Transverse colon (tissue), 4 donors: ENCODE measurements at regions not wholly inside any gene's neighbourhood (a gene's known extent, or its start where the extent isn't known, plus 50 kb on each side); places are given as distances from the start of the nearest gene placed in this dataset.
"Not testable (repeated sequence)": the region's sequence is repeated elsewhere in the genome, so short reads cannot be mapped to it uniquely, and the experiment has no call there.

Source experiments
- DNase-seq: peaks from one replicate; pipeline ENCODE4 v3.0.0-alpha.2; 2019
- H3K27ac ChIP-seq, 4 donors: fragments of 200-600 bp; sonication (generic); 2 replicates each; pipeline ENCODE4 v1.5.1; 2016 to 2018; ENCODE audit warnings: inconsistent platforms in 4 of 4
- H3K27me3 ChIP-seq: fragments of 200-600 bp; sonication (generic); 2 replicates; pipeline ENCODE4 v1.5.1; 2017; ENCODE audit warnings: inconsistent platforms
- H3K36me3 ChIP-seq, 4 donors: fragments of 200-600 bp; sonication (generic); 2 replicates each; pipeline ENCODE4 v1.5.1; 2017 to 2019; ENCODE audit warnings: inconsistent platforms in 4 of 4
- H3K4me1 ChIP-seq, 4 donors: fragments of 200-600 bp; sonication (generic); 2 replicates each; pipeline ENCODE4 v1.5.1; 2017 to 2020; ENCODE audit warnings: inconsistent platforms in 4 of 4
- H3K4me3 ChIP-seq, 4 donors: fragments of 200-600 bp; sonication (generic); 1 replicate in 1 of 4; 2 replicates in 3 of 4; pipeline versions ENCODE4 v1.5.1 to v1.6.1; 2017 to 2019; ENCODE audit warnings: inconsistent platforms in 4 of 4
- H3K9me3 ChIP-seq, 2 donors: fragments of 200-600 bp; sonication (generic); 2 replicates each; pipeline ENCODE4 v1.5.1; 2017 to 2019; ENCODE audit warnings: inconsistent platforms in 2 of 2
- EP300 ChIP-seq: sonication (generic); formaldehyde crosslinking; IDR thresholded peaks from one replicate; pipeline ENCODE4 v1.6.1; 2017; ENCODE audit warnings: antibody characterized with exemption, low read depth
- POLR2A ChIP-seq: fragments of 450-650 bp; IDR thresholded peaks from one replicate; pipeline ENCODE4 v1.6.1; 2016; ENCODE audit warnings: antibody characterized with exemption, mild to moderate bottlenecking, moderate library complexity
- POLR2AphosphoS5 ChIP-seq, 3 donors: sonication (generic); formaldehyde crosslinking; IDR thresholded peaks; one replicate each; pipeline ENCODE4 v1.6.1; 2016; ENCODE audit warnings: antibody characterized with exemption in 3 of 3
- WGBS, 2 donors: methylation state at CpG; one replicate each; pipeline ENCODE4 v1.1.5; 2018; ENCODE audit warnings: low coverage in 1 of 2; 5-methylcytosine and 5-hydroxymethylcytosine counted together
- in situ Hi-C, 4 donors: fragments of 200-750 bp; cut with MboI; loops; one replicate each; pipeline versions ENCODE4 v1.15.0 to v1.15.1; 2017; ENCODE audit warnings: low sequenced_read_pairs in 3 of 4, low pct_ligation_motif_present in 1 of 4, low pct_unique_long_range_greater_than_20kb in 1 of 4
- intact Hi-C: fragments of 100-400 bp; cut with DNase I; formaldehyde crosslinking; loops from one replicate; pipeline ENCODE4 v1.15.1; 2023; ENCODE audit warnings: low total_unique reads
- TF ChIP-seq, protein P1 (sequence below), 5 experiments: fragments of 200-600 bp in 3 of 5; fragments of 450-650 bp in 2 of 5; sonication (generic) in 3 of 5; IDR thresholded peaks; 1 replicate in 2 of 5; 2 replicates in 3 of 5; pipeline ENCODE4 v1.5.1; 2016 to 2017; ENCODE audit warnings: antibody characterized with exemption in 5 of 5, inconsistent platforms in 3 of 5, mild to moderate bottlenecking in 2 of 5, moderate library complexity in 1 of 5

DNA sequence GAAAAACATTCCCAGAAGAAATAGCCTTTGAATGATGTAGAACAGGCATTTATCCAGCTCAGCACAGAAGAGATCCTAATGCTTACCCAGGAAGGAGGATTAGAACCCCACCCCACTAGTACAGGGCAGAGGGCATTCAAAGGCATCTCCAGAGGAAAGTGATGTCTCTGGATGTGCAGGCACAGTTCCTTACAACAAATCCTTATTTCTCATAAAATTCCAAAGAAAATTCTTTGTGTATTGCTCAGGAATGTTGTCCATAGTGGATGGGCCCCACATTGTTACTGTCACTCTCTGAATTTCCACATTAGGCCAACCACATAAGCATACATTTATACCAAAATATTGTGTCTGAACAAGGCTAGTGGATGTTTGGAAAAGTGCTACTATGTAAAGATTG is 243.0 kb downstream of the ADRA2A start:
- H3K9me3 ChIP-seq, result no peaks in the 10 kb centered on the region
- no peaks in the 10 kb centered on the region for H3K36me3 ChIP-seq
- intact Hi-C loops (no loop called here), in situ Hi-C loops (no loop called here)
- H3K27me3 ChIP-seq, result no peaks in the 10 kb centered on the region
- H3K4me1 ChIP-seq, result no peaks in the 10 kb centered on the region
- no peak overlapping the region for H3K4me3 ChIP-seq
- no peak overlapping the region for H3K27ac ChIP-seq
- no peak for DNase-seq
- TF ChIP-seq POLR2A (no peak), EP300 (no peak), POLR2AphosphoS5 (IDR thresholded peaks at IDR 0.05) (no peak)
- TF ChIP-seq, protein P1, sequence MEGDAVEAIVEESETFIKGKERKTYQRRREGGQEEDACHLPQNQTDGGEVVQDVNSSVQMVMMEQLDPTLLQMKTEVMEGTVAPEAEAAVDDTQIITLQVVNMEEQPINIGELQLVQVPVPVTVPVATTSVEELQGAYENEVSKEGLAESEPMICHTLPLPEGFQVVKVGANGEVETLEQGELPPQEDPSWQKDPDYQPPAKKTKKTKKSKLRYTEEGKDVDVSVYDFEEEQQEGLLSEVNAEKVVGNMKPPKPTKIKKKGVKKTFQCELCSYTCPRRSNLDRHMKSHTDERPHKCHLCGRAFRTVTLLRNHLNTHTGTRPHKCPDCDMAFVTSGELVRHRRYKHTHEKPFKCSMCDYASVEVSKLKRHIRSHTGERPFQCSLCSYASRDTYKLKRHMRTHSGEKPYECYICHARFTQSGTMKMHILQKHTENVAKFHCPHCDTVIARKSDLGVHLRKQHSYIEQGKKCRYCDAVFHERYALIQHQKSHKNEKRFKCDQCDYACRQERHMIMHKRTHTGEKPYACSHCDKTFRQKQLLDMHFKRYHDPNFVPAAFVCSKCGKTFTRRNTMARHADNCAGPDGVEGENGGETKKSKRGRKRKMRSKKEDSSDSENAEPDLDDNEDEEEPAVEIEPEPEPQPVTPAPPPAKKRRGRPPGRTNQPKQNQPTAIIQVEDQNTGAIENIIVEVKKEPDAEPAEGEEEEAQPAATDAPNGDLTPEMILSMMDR (IDR thresholded peaks at IDR 0.05), result no peak

GRCh38 chr10:111323389-111323966 is 246.6 kb downstream of the ADRA2A start:
- in situ Hi-C loops, result no loop called here
- WGBS, 2 donors, result 41 to 57% methylated on average over 3 of the region's 3 CpGs
- intact Hi-C loops, result no loop called here
- Histone ChIP-seq H3K27me3 (no peaks in the 10 kb centered on the region), H3K36me3 (no peaks in the 10 kb centered on the region), H3K9me3 (no peaks in the 10 kb centered on the region), H3K4me1 (no peaks in the 10 kb centered on the region), H3K27ac (no peak overlapping the region), H3K4me3 (no peak overlapping the region)
- DNase-seq, result no peak
- TF ChIP-seq EP300 (no peak), POLR2AphosphoS5 (IDR thresholded peaks at IDR 0.05) (no peak), POLR2A (no peak)
- TF ChIP-seq, protein P1 (IDR thresholded peaks at IDR 0.05), result peak in 1 of 5 experiments; percentile 5

GRCh38 chr10:111332174-111332573 is 255.3 kb downstream of the ADRA2A start:
- H3K9me3 ChIP-seq, H3K27me3 ChIP-seq, intact Hi-C loops, H3K27ac ChIP-seq, DNase-seq, in situ Hi-C loops, H3K36me3 ChIP-seq, H3K4me3 ChIP-seq, H3K4me1 ChIP-seq: not testable (repeated sequence)
- whole genome bisulfite sequencing, 2 donors, result 52 to 78% methylated on average over 1 of the region's 1 CpG

- TF ChIP-seq EP300, result no peak
- TF ChIP-seq POLR2A, result no peak
- TF ChIP-seq, protein P1 (IDR thresholded peaks at IDR 0.05), result no peak
- TF ChIP-seq POLR2AphosphoS5 (IDR thresholded peaks at IDR 0.05), result no peak
- DNase-seq, result no peak
- intact Hi-C loops, result no loop called here
- Histone ChIP-seq H3K9me3 (peaks cover 0 to 2% of the 10 kb centered on the region in 2 donors), H3K4me1 (no peaks in the 10 kb centered on the region), H3K27me3 (no peaks in the 10 kb centered on the region), H3K4me3 (no peak overlapping the region), H3K27ac (no peak overlapping the region), H3K36me3 (no peaks in the 10 kb centered on the region)
- WGBS, 2 donors, result 90 to 100% methylated on average over 1 to 2 of the region's 2 CpGs
- in situ Hi-C loops, result no loop called here
Measured at GRCh38 chr10:111335826-111336225, 259.0 kb downstream of the ADRA2A start.

GRCh38 chr10:111338035-111338434 is 261.2 kb downstream of the ADRA2A start:
- peaks cover 9 to 12% of the 10 kb centered on the region in 2 donors for H3K9me3 ChIP-seq
- H3K4me3 ChIP-seq, result no peak overlapping the region
- H3K27ac ChIP-seq, result peak overlapping the region in 1 of 4 donors; percentile 12
- no peaks in the 10 kb centered on the region for H3K36me3 ChIP-seq
- no peaks in the 10 kb centered on the region for H3K4me1 ChIP-seq
- TF ChIP-seq POLR2AphosphoS5 (IDR thresholded peaks at IDR 0.05) (no peak), POLR2A (no peak), EP300 (no peak)
- TF ChIP-seq, protein P1 (IDR thresholded peaks at IDR 0.05), result no peak
- 87% methylated on average over 1 of the region's 1 CpG; no CpG with 5 or more reads in 1 of the 2 donors for WGBS, 2 donors
- in situ Hi-C loops, result no loop called here
- no peak for DNase-seq
- H3K27me3 ChIP-seq, result no peaks in the 10 kb centered on the region
- intact Hi-C loops, result no loop called here
